K562 (cell line): ENCODE measurements at regions not wholly inside any gene's neighbourhood (a gene's known extent, or its start where the extent isn't known, plus 50 kb on each side); places are given as distances from the start of the nearest gene placed in this dataset.
"Not testable (repeated sequence)": the region's sequence is repeated elsewhere in the genome, so short reads cannot be mapped to it uniquely, and the experiment has no call there.

ENCODE experiments used
- ATAC-seq: fragments of 200-7000 bp; cut with Tn5 transposase; 3 replicates; pipeline ENCODE4 v1.9.1; 2020; ENCODE audit warnings: moderate library complexity
- BruUV-seq: library from RNA; stranded (reverse); fragments of 400-500 nt; replicated peaks from 2 replicates; lab custom pipeline; 2021; lab: Mats Ljungman, UMichigan
- CTCF ChIA-PET: fragments of 300-600 bp; formaldehyde crosslinking; extraction: SDS; loops from one replicate; lab custom pipeline; 2021; ENCODE audit warnings: low intra/inter-chr PET ratio; lab: Yijun Ruan, JAX
- POLR2A ChIA-PET: fragments of 300-600, 350-650 bp; sonication (Branson Sonifier 250); formaldehyde crosslinking; extraction: SDS; loops from one replicate; lab custom pipeline; 2021; ENCODE audit warnings: antibody characterized with exemption, inconsistent platforms; lab: Yijun Ruan, JAX
- DNase-seq, 4 experiments: peaks; one replicate each; pipeline versions ENCODE4 v3.0.0 to v3.0.0-alpha.2; 2011 to 2018; ENCODE audit warnings: low spot score in 3 of 4, mixed read lengths in 3 of 4; ENCODE audit errors: extremely low read depth in 1 of 4
- FAIRE-seq: peaks from 2 replicates; lab custom pipeline; 2011; peaks lifted over from hg19 to GRCh38; lab: Jason Lieb, UNC
- H2AFZ ChIP-seq: 2 replicates; pipeline ENCODE4 v1.6.0; 2011; ENCODE audit warnings: low read depth, low read length, control low read depth, inconsistent platforms
- H3K27ac ChIP-seq: fragments of 200-600 bp; 3 replicates; pipeline ENCODE4 v1.8.0; 2011; ENCODE audit warnings: low read depth, mild to moderate bottlenecking, control low read depth, inconsistent platforms, low read length, moderate library complexity, mixed read lengths; ENCODE audit errors: extremely low read depth
- H3K27me3 ChIP-seq, 2 experiments: fragments of 300-600 bp in 1 of 2; 2 replicates in 1 of 2; 3 replicates in 1 of 2; pipeline versions ENCODE4 v1.6.0 to v1.8.0; 2011; ENCODE audit warnings: inconsistent platforms in 2 of 2, low read length in 2 of 2, mild to moderate bottlenecking in 1 of 2, mixed read lengths in 1 of 2, moderate library complexity in 1 of 2; ENCODE audit not compliant: control insufficient read depth in 2 of 2, insufficient read depth in 2 of 2
- H3K36me3 ChIP-seq: fragments of 300-600 bp; 3 replicates; pipeline ENCODE4 v1.8.0; 2011; ENCODE audit warnings: mild to moderate bottlenecking, low read length, inconsistent platforms; ENCODE audit not compliant: control insufficient read depth, insufficient read depth
- H3K4me1 ChIP-seq, 2 experiments: fragments of 200-600 bp in 1 of 2; replicated peaks in 1 of 2; 2 replicates in 1 of 2; 3 replicates in 1 of 2; pipeline versions ENCODE4 v1.5.1 to v1.8.0; 2011; ENCODE audit warnings: inconsistent platforms in 2 of 2, low read length in 2 of 2, mild to moderate bottlenecking in 1 of 2, mixed read lengths in 1 of 2, moderate library complexity in 1 of 2; ENCODE audit not compliant: control insufficient read depth in 2 of 2, insufficient read depth in 2 of 2
- H3K4me2 ChIP-seq: 2 replicates; pipeline ENCODE4 v1.6.1; 2011; ENCODE audit warnings: low read length, control low read depth, inconsistent platforms, mixed read lengths; ENCODE audit not compliant: insufficient read depth
- H3K4me3 ChIP-seq: fragments of 200-600 bp; sonication (generic), shearing (Covaris generic); 2 replicates; pipeline ENCODE4 v1.5.1; 2016; ENCODE audit warnings: control low read depth, inconsistent platforms
- H3K79me2 ChIP-seq: fragments of 200-600 bp; 3 replicates; pipeline ENCODE4 v1.8.0; 2011; ENCODE audit warnings: low read length, inconsistent platforms; ENCODE audit not compliant: control insufficient read depth, insufficient read depth
- H3K9ac ChIP-seq, 2 experiments: 2 replicates each; pipeline versions ENCODE4 v1.6.0 to v1.6.1; 2011; ENCODE audit warnings: low read depth in 2 of 2, low read length in 2 of 2, control low read depth in 1 of 2, inconsistent platforms in 1 of 2, mild to moderate bottlenecking in 1 of 2, mixed read lengths in 1 of 2; ENCODE audit not compliant: insufficient read depth in 1 of 2
- H3K9me1 ChIP-seq: one replicate; pipeline ENCODE4 v1.6.0; 2011; ENCODE audit warnings: inconsistent platforms, mild to moderate bottlenecking, low read length, moderate library complexity; ENCODE audit not compliant: control insufficient read depth, insufficient read depth
- H3K9me3 ChIP-seq: replicated peaks from 2 replicates; pipeline ENCODE4 v1.5.1; 2011; ENCODE audit warnings: low read depth, low read length, inconsistent platforms; ENCODE audit not compliant: control insufficient read depth, insufficient read depth
- H4K20me1 ChIP-seq: replicated peaks from 2 replicates; pipeline ENCODE4 v1.6.1; 2011; ENCODE audit warnings: low read length, inconsistent platforms, mixed read lengths; ENCODE audit not compliant: control insufficient read depth, insufficient read depth
- ESRRA ChIP-seq: fragments of 450-650 bp; IDR thresholded peaks from 2 replicates; pipeline ENCODE4 v1.6.1; 2014; ENCODE audit warnings: low read depth, mild to moderate bottlenecking, moderate library complexity, borderline replicate concordance
- ETV5 ChIP-seq: sonication (generic); formaldehyde crosslinking; IDR thresholded peaks from 2 replicates; pipeline ENCODE4 v1.4.0; 2020; ENCODE audit warnings: low read depth, mild to moderate bottlenecking, missing genetic modification reagents
- WGBS: fragments of 100-300 bp; shearing (Covaris generic); methylation state at CpG from one replicate; pipeline ENCODE4 v1.1.6; 2016; ENCODE audit warnings: low coverage, mixed read lengths; ENCODE audit not compliant: insufficient coverage; ENCODE audit errors: missing lambda C conversion rate; 5-methylcytosine and 5-hydroxymethylcytosine counted together
- in situ Hi-C: fragments of 300-500 bp; cut with MboI; formaldehyde crosslinking; loops from 4 replicates; pipeline ENCODE4 v1.15.0; 2018; ENCODE audit warnings: inconsistent platforms, mixed read lengths
- intact Hi-C: fragments of 100-400 bp; cut with micrococcal nuclease; formaldehyde crosslinking; loops from 2 replicates; pipeline ENCODE4 v1.14.2; 2022

GRCh38 chr2:64745562-64745961 lies 91.8 kb upstream of the SERTAD2 start:
- in situ Hi-C loops: no loop called here
- no peaks in the 10 kb centered on the region for H3K36me3 ChIP-seq
- no peaks in the 10 kb centered on the region for H4K20me1 ChIP-seq
- ChIA-PET CTCF (no interaction called here), POLR2A (no interaction called here)
- no peak for DNase-seq
- no peak overlapping the region for H3K4me2 ChIP-seq
- H3K27me3 ChIP-seq: no peaks in the 10 kb centered on the region
- no peaks in the 10 kb centered on the region for H3K9me3 ChIP-seq
- 0 out of 2 replicates have a peak overlapping the region, but pooled peaks have one; percentile 28 for H2AFZ ChIP-seq
- peaks cover 3 to 4% of the 10 kb centered on the region in 2 experiments; a peak in 3 of 5 replicates for H3K4me1 ChIP-seq
- no peak overlapping the region for H3K4me3 ChIP-seq
- no peak overlapping the region for H3K9ac ChIP-seq
- intact Hi-C loops: no loop called here
- H3K9me1 ChIP-seq: no peaks in the 10 kb centered on the region
- H3K27ac ChIP-seq: no peak overlapping the region
- TF ChIP-seq ESRRA (peak; percentile 54; the same call in 1 of the 2 replicates), ETV5 (no peak)
- TF ChIP-seq, all 486 proteins: peak for 1
- ATAC-seq (no peak), FAIRE-seq (no peak)
- WGBS: 36% methylated on average over 2 of the region's 2 CpGs
- peaks cover 6% of the 10 kb centered on the region; the same call in 2 of the 3 replicates for H3K79me2 ChIP-seq
- no TSS peak for BruUV-seq

- H3K27me3 ChIP-seq, H3K4me2 ChIP-seq, H3K9me3 ChIP-seq, CTCF ChIA-PET, H2AFZ ChIP-seq, in situ Hi-C loops, H3K9ac ChIP-seq, H3K27ac ChIP-seq, intact Hi-C loops, H3K79me2 ChIP-seq, H3K36me3 ChIP-seq, ATAC-seq, H4K20me1 ChIP-seq, H3K9me1 ChIP-seq, H3K4me3 ChIP-seq, DNase-seq, BruUV-seq, FAIRE-seq: not testable (repeated sequence)
- POLR2A ChIA-PET: interaction anchor here (0.5 to 0.8 kb wide), 3 partner anchors 105 to 243 kb away, joined by 3 to 4 read pairs (median 3); no protein-coding TSS in a partner anchor
- H3K4me1 ChIP-seq: peaks cover 11 to 13% of the 10 kb centered on the region in 2 experiments; a peak in 4 of 5 replicates
- 80% methylated on average over 2 of the region's 3 CpGs for WGBS
These were observed 94.0 kb upstream of the SERTAD2 start for GRCh38 chr2:64747690-64748091.
